ENCODE measurements at regions not wholly inside any gene's neighbourhood (a gene's known extent, or its start where the extent isn't known, plus 50 kb on each side); places are given as distances from the start of the nearest gene placed in this dataset.

GRCh38 chr12:127526925-127527324, 740.0 kb upstream of the TMEM132C start:
- DNase-seq (ENCODE audit: low read depth): no peak
- no peak overlapping the region for H3K4me3 ChIP-seq (ENCODE audit: control insufficient read depth, low read depth, low read length)
- TF ChIP-seq, protein P1, sequence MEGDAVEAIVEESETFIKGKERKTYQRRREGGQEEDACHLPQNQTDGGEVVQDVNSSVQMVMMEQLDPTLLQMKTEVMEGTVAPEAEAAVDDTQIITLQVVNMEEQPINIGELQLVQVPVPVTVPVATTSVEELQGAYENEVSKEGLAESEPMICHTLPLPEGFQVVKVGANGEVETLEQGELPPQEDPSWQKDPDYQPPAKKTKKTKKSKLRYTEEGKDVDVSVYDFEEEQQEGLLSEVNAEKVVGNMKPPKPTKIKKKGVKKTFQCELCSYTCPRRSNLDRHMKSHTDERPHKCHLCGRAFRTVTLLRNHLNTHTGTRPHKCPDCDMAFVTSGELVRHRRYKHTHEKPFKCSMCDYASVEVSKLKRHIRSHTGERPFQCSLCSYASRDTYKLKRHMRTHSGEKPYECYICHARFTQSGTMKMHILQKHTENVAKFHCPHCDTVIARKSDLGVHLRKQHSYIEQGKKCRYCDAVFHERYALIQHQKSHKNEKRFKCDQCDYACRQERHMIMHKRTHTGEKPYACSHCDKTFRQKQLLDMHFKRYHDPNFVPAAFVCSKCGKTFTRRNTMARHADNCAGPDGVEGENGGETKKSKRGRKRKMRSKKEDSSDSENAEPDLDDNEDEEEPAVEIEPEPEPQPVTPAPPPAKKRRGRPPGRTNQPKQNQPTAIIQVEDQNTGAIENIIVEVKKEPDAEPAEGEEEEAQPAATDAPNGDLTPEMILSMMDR (IDR thresholded peaks at IDR 0.05; ENCODE audit: control insufficient read depth, insufficient read depth, low read depth, low read length, missing control alignments): no peak

DNA sequence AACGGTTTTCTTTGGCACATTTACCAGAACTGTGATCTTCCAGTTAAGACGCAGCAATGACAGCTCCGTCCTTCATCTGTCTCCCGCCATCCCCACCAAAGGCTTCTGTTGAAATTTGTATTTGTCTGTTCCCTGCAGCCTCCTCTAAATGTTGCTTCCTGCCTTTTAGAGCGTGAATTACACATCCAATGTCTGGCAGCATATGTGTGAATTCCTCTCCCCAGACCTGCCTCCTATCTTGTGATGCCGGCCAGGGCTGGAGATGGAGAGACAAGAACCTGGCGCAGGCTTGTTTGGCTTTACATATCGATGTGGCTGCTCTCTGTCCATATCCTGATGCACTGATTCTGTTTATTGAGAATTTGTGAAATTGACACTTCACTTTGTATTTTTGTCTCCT, 738.4 kb upstream of the TMEM132C start:
- H3K4me3 ChIP-seq (ENCODE audit: control insufficient read depth, low read depth, low read length): no peak overlapping the region
- no peak for DNase-seq (ENCODE audit: low read depth)
- TF ChIP-seq, protein P1 (IDR thresholded peaks at IDR 0.05; ENCODE audit: control insufficient read depth, insufficient read depth, low read depth, low read length, missing control alignments): no peak

GRCh38 chr12:127531542-127531941, 735.4 kb upstream of the TMEM132C start:
- TF ChIP-seq, protein P1 (IDR thresholded peaks at IDR 0.05; ENCODE audit: control insufficient read depth, insufficient read depth, low read depth, low read length, missing control alignments): no peak
- no peak for DNase-seq (ENCODE audit: low read depth)
- no peak overlapping the region for H3K4me3 ChIP-seq (ENCODE audit: control insufficient read depth, low read depth, low read length)

DNA sequence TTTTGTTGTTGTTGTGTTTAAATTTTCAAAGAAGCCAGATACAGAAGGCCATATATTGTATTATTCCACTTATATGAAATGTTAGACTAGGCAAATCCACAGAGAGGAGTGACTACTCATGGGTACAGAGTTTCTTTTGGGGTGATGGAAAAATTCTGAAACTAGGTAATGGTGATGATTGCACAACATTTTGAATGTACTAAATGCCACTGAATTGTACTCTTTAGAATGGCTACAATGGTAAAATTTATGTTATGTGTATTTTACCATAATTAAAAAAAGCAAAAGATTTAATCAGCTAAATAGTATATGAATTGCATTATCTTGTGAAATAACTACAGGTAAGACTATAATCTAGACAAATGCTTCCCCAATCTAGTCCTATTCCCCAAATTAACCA, 733.6 kb upstream of the TMEM132C start:
- TF ChIP-seq, protein P1 (IDR thresholded peaks at IDR 0.05; ENCODE audit: control insufficient read depth, insufficient read depth, low read depth, low read length, missing control alignments): no peak
- DNase-seq (ENCODE audit: low read depth): no peak

DNA sequence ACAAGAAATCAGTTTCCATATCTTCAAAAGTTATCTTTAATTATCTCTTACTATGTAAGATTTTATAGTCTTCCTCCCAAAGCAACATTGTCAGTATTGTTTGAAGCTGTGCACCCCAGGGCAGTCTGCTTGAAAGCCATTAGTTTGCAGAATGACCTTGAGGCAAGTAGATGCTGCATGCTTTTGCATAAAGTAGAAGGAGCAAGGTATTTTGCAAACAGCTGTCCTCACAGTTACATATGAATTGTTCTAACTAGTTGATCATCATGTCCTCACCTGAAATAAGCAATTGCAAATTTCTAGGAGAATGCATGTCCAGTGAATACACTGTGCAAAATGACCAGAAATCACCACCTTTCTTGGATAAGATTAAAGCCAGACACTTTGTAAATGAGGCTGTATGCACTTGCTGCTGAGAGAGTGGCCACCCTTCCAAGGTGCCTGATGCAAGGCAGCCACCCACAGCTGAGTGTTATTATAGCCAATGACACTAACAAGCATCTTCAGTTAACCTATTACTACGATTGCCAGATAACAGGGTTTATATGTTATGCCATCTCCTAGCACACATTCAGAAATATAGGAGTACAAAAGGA, 730.0 kb upstream of the TMEM132C start:
- no peak overlapping the region for H3K4me3 ChIP-seq (ENCODE audit: control insufficient read depth, low read depth, low read length)
- no peak for DNase-seq (ENCODE audit: low read depth)
- TF ChIP-seq, protein P1 (IDR thresholded peaks at IDR 0.05; ENCODE audit: control insufficient read depth, insufficient read depth, low read depth, low read length, missing control alignments): no peak

More for the DNA sequence above, 733.6 kb upstream of the TMEM132C start:
- H3K4me3 ChIP-seq (ENCODE audit: control insufficient read depth, low read depth, low read length): no peak overlapping the region

DNA sequence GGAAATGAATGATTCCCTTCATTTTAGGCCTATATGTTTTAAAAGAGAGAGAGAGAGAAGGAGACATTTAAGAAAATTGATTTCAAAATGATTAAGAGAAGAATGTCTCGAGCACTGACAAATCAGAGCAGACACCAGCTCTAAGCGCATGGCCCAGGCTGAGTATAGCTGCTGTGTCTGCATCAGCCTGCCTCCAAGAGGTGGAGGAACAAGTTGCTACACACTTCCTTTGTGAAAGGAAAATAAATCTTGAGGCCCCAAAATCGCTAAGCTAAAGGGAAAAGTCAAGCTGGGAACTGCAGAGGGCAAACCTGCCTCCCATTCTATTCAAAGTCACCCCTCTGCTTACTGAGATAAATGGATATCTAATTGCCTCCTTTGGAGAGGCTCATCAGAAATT, 728.7 kb upstream of the TMEM132C start:
- no peak overlapping the region for H3K4me3 ChIP-seq (ENCODE audit: control insufficient read depth, low read depth, low read length)
- TF ChIP-seq, protein P1 (IDR thresholded peaks at IDR 0.05; ENCODE audit: control insufficient read depth, insufficient read depth, low read depth, low read length, missing control alignments): no peak
- DNase-seq (ENCODE audit: low read depth): no peak
